DND-41 (cell line): ENCODE measurements at regions not wholly inside any gene's neighbourhood (a gene's known extent, or its start where the extent isn't known, plus 50 kb on each side); places are given as distances from the start of the nearest gene placed in this dataset.

Experiments used
- ATAC-seq: fragments of 200-7000 bp; cut with Tn5 transposase; 3 replicates; pipeline ENCODE4 v1.9.1; 2021; ENCODE audit warnings: low read depth; ENCODE audit not compliant: insufficient read depth
- DNase-seq: peaks from one replicate; pipeline ENCODE4 v3.0.0-alpha.2; 2020
- H2AFZ ChIP-seq: 2 replicates; pipeline ENCODE4 v1.6.0; 2012; ENCODE audit warnings: low read depth, low read length
- H3K27ac ChIP-seq: 2 replicates; pipeline ENCODE4 v1.5.1; 2012; ENCODE audit warnings: low read length, inconsistent platforms
- H3K27me3 ChIP-seq: fragments of 200-600 bp; sonication (generic); 2 replicates; pipeline ENCODE4 v1.6.0; 2012; ENCODE audit warnings: low read length, mild to moderate bottlenecking, inconsistent platforms; ENCODE audit not compliant: insufficient read depth, poor library complexity
- H3K36me3 ChIP-seq: 2 replicates; pipeline ENCODE4 v1.5.1; 2012; ENCODE audit warnings: low read length, inconsistent platforms; ENCODE audit not compliant: insufficient read depth
- H3K4me1 ChIP-seq: 2 replicates; pipeline ENCODE4 v1.5.1; 2012; ENCODE audit warnings: mild to moderate bottlenecking, low read length; ENCODE audit not compliant: insufficient read depth
- H3K4me2 ChIP-seq: 2 replicates; pipeline ENCODE4 v1.6.0; 2012; ENCODE audit warnings: mild to moderate bottlenecking, moderate library complexity, low read length, inconsistent platforms; ENCODE audit not compliant: insufficient read depth
- H3K4me3 ChIP-seq, 2 experiments: fragments of 200-600 bp in 1 of 2; shearing (Covaris generic) in 1 of 2; 2 replicates each; pipeline ENCODE4 v1.5.1; 2012 to 2016; ENCODE audit warnings: inconsistent platforms in 2 of 2, low read length in 2 of 2, mild to moderate bottlenecking in 2 of 2, low read depth in 1 of 2, moderate library complexity in 1 of 2
- H3K79me2 ChIP-seq: 2 replicates; pipeline ENCODE4 v1.6.0; 2012; ENCODE audit warnings: low read length, inconsistent platforms; ENCODE audit not compliant: insufficient read depth
- H3K9ac ChIP-seq: 2 replicates; pipeline ENCODE4 v1.6.0; 2012; ENCODE audit warnings: low read depth, mild to moderate bottlenecking, inconsistent platforms, low read length, moderate library complexity
- H3K9me3 ChIP-seq: 2 replicates; pipeline ENCODE4 v1.5.1; 2012; ENCODE audit warnings: low read length, moderate library complexity, mild to moderate bottlenecking, inconsistent platforms; ENCODE audit not compliant: insufficient read depth, severe bottlenecking
- H4K20me1 ChIP-seq: 2 replicates; pipeline ENCODE4 v1.6.0; 2012; ENCODE audit warnings: low read length; ENCODE audit not compliant: insufficient read depth
- EZH2 ChIP-seq: IDR thresholded peaks from 3 replicates; pipeline ENCODE4 v1.6.1; 2012; ENCODE audit warnings: borderline replicate concordance, low read depth, mild to moderate bottlenecking, moderate library complexity, low read length, inconsistent platforms; ENCODE audit not compliant: severe bottlenecking
- TF ChIP-seq, protein P1 (sequence below): IDR thresholded peaks from 2 replicates; pipeline ENCODE4 v1.5.1; 2012; ENCODE audit warnings: borderline replicate concordance, low read length, moderate library complexity, mild to moderate bottlenecking; ENCODE audit not compliant: poor library complexity, severe bottlenecking; ENCODE audit errors: extremely low read depth

DNA sequence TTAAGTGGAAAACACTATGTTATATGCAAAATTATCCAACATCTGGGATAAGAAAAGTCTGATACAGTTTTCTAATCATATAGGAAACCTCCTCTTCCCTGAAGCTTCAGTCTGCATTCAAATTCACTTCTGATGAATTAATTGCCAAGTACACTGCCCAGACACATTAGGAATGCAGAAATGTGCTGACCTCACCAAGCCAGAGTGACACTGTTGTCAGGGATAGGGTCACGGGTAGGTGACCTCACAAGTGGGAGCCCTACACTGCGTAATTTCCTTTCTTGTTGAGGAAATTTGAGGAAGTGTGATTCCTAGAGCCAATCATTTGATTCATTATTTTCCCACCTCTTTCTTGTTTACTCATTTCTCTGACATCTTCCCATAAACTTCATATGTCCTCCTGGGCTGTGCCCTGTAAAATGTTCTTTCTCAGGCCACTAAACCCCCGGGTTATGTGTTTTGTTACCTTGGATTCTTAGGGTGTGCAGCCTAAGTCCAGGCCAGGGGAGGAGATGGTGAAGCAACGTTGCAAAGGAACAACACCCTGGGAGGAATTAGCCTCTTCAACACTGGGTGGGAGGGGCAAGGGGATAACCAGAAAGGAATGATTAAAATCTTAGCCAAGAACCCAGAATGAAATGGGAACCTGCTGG lies 411.9 kb downstream of the MTRR start:
- H3K79me2 ChIP-seq, result no peaks in the 10 kb centered on the region
- ATAC-seq, result no peak
- H3K27me3 ChIP-seq, result no peaks in the 10 kb centered on the region
- no peak for DNase-seq
- H4K20me1 ChIP-seq, result no peaks in the 10 kb centered on the region
- no peaks in the 10 kb centered on the region for H3K9me3 ChIP-seq
- no peaks in the 10 kb centered on the region for H3K36me3 ChIP-seq
- no peak overlapping the region for H3K9ac ChIP-seq
- TF ChIP-seq, protein P1, sequence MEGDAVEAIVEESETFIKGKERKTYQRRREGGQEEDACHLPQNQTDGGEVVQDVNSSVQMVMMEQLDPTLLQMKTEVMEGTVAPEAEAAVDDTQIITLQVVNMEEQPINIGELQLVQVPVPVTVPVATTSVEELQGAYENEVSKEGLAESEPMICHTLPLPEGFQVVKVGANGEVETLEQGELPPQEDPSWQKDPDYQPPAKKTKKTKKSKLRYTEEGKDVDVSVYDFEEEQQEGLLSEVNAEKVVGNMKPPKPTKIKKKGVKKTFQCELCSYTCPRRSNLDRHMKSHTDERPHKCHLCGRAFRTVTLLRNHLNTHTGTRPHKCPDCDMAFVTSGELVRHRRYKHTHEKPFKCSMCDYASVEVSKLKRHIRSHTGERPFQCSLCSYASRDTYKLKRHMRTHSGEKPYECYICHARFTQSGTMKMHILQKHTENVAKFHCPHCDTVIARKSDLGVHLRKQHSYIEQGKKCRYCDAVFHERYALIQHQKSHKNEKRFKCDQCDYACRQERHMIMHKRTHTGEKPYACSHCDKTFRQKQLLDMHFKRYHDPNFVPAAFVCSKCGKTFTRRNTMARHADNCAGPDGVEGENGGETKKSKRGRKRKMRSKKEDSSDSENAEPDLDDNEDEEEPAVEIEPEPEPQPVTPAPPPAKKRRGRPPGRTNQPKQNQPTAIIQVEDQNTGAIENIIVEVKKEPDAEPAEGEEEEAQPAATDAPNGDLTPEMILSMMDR, result no peak
- TF ChIP-seq EZH2, result no peak
- H2AFZ ChIP-seq, result no peak overlapping the region
- no peak overlapping the region for H3K4me2 ChIP-seq
- H3K27ac ChIP-seq, result no peak overlapping the region
- no peak overlapping the region for H3K4me3 ChIP-seq
- H3K4me1 ChIP-seq, result no peaks in the 10 kb centered on the region

DNA sequence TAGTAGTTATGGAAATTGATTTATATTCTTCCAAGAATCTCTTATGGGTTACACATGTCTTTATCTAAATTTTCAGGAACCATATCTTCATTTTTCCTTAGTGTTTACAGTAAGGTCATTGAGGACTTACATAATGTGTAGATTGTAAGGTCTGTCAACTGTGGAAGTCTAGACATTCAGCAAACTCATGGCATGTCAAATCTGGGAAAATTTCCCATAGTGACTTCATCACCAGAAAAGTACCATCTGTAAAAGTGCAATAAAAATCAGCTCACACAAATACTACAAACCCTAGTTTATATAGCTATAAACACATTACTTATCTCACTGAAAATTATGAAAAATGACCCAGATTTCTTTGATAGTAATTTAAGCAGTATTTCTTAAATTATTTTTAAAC lies 419.4 kb downstream of the MTRR start:
- ATAC-seq, result no peak
- DNase-seq, result no peak
- H3K9me3 ChIP-seq, result no peaks in the 10 kb centered on the region
- H3K27me3 ChIP-seq, result peaks cover 3% of the 10 kb centered on the region
- H3K9ac ChIP-seq, result no peak overlapping the region
- H3K36me3 ChIP-seq, result no peaks in the 10 kb centered on the region
- no peak overlapping the region for H2AFZ ChIP-seq
- no peaks in the 10 kb centered on the region for H3K4me1 ChIP-seq
- H3K79me2 ChIP-seq, result no peaks in the 10 kb centered on the region
- H3K4me2 ChIP-seq, result no peak overlapping the region
- H3K27ac ChIP-seq, result no peak overlapping the region
- H3K4me3 ChIP-seq, result no peak overlapping the region
- no peak for TF ChIP-seq EZH2
- TF ChIP-seq, protein P1, result no peak
- H4K20me1 ChIP-seq, result no peaks in the 10 kb centered on the region

DNA sequence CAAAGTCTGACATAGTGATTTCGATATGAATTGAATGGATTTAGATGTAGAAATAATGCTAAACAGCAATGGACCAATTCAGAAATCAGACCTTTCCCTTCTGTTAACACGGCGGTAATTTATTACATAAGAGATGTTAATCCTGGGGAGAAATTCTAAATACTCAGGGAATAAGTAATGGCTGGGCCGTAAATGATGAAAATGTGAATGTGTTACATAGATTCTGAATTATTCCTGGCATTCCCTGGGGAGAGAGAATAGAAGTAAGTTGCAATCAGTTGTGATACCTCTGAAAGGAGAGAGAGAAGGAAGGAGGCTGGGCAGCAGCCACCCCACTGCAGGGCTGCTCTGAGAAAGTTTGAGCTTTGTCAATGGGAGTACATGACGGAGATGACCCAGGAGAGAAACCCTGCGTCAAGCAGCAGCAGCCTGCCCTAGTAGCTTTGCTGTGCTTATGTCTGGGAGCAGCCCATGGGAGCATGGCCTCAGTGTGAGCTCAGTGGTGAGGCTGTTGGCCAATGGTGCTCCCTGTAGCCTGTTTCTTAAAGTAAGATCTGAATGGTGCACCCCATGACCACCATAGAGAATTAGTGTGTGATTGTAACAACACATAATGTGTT lies 420.1 kb downstream of the MTRR start:
- Histone ChIP-seq H3K4me1 (no peaks in the 10 kb centered on the region), H2AFZ (no peak overlapping the region), H3K4me2 (no peak overlapping the region), H3K27ac (no peak overlapping the region), H3K36me3 (no peaks in the 10 kb centered on the region), H4K20me1 (no peaks in the 10 kb centered on the region), H3K9me3 (no peaks in the 10 kb centered on the region), H3K27me3 (peaks cover 3% of the 10 kb centered on the region), H3K9ac (no peak overlapping the region), H3K4me3 (no peak overlapping the region), H3K79me2 (no peaks in the 10 kb centered on the region)
- no peak for ATAC-seq
- TF ChIP-seq, protein P1, result no peak
- TF ChIP-seq EZH2, result no peak
- DNase-seq, result no peak
